ENCODE measurements at regions not wholly inside any gene's neighbourhood (a gene's known extent, or its start where the extent isn't known, plus 50 kb on each side); places are given as distances from the start of the nearest gene placed in this dataset.

DNA sequence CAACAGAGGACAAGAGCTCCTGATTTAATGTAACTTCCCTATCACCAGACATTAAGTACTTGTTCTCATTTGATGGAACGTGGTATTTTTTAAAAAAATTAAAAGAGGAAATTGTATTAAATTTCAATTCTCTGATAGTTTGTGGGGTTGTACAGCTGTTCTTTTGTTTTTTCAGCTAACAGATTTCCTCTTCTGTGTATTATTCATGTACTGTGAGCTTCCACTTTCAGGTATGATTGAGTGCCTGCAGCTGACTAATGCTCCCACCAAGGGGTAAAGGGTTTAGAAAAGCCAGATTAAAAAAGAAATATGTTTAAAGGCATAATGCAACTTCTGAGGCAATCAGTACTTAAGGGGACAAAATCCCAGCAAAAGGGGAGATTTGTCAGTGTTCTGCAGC lies 117.7 kb upstream of the ACTBL2 start:
- TF ChIP-seq, protein P1, sequence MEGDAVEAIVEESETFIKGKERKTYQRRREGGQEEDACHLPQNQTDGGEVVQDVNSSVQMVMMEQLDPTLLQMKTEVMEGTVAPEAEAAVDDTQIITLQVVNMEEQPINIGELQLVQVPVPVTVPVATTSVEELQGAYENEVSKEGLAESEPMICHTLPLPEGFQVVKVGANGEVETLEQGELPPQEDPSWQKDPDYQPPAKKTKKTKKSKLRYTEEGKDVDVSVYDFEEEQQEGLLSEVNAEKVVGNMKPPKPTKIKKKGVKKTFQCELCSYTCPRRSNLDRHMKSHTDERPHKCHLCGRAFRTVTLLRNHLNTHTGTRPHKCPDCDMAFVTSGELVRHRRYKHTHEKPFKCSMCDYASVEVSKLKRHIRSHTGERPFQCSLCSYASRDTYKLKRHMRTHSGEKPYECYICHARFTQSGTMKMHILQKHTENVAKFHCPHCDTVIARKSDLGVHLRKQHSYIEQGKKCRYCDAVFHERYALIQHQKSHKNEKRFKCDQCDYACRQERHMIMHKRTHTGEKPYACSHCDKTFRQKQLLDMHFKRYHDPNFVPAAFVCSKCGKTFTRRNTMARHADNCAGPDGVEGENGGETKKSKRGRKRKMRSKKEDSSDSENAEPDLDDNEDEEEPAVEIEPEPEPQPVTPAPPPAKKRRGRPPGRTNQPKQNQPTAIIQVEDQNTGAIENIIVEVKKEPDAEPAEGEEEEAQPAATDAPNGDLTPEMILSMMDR (IDR thresholded peaks at IDR 0.05): no peak
- TF ChIP-seq POLR2A (IDR thresholded peaks at IDR 0.05): no peak

Measured in stomach (tissue), 4 donors.